NCI-H524 treated with DMSO at 0.1 percent for 48 hours (cell line): ENCODE measurements at regions not wholly inside any gene's neighbourhood (a gene's known extent, or its start where the extent isn't known, plus 50 kb on each side); places are given as distances from the start of the nearest gene placed in this dataset.
A peak's percentile ranks its signal among the peaks of the same experiment; 100 is the strongest.
"Not testable (repeated sequence)": the region's sequence is repeated elsewhere in the genome, so short reads cannot be mapped to it uniquely, and the experiment has no call there.

ENCODE experiments used
- DNase-seq: peaks from one replicate; lab custom pipeline; 2025; lab: John Stamatoyannopoulos, UW

DNA sequence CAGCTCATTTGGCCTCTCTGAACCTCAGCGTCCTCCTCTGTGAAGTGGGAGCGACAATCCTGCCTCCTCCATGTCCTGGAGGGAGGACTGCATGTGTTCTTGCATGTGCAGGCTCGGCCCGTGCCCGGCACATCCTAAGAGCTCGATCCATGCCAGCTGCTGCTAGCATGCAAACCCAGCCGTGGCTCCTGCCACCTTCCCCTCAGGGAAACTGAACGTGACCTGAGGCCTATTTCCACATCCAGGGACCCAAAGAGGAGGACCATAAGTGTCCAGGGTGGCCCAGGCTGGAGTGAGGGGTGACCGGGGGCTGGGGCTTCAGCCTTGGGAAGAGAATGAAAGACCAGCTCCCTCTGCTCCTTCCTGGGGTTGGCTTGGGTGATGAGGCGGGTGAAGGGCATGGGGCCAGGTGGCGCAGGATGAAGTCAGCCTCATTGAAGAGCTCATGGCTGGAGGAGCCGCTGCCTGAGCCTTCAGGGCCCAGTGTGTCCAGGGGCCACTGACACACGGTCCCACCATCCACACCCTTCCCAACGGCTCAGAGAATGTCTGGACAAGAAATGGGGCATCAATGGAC is 115.7 kb upstream of the AKAP13 start:
- not testable (repeated sequence) for DNase-seq

- not testable (repeated sequence) for DNase-seq
These were observed 113.1 kb upstream of the AKAP13 start for GRCh38 chr15:85267158-85267857.

- DNase-seq, result no peak
These were observed 105.9 kb upstream of the AKAP13 start for GRCh38 chr15:85274315-85275050.

GRCh38 chr15:85276508-85276907 is 103.9 kb upstream of the AKAP13 start:
- DNase-seq, result no peak

- DNase-seq, result no peak
These were observed 103.5 kb upstream of the AKAP13 start for GRCh38 chr15:85276921-85277320.

DNA sequence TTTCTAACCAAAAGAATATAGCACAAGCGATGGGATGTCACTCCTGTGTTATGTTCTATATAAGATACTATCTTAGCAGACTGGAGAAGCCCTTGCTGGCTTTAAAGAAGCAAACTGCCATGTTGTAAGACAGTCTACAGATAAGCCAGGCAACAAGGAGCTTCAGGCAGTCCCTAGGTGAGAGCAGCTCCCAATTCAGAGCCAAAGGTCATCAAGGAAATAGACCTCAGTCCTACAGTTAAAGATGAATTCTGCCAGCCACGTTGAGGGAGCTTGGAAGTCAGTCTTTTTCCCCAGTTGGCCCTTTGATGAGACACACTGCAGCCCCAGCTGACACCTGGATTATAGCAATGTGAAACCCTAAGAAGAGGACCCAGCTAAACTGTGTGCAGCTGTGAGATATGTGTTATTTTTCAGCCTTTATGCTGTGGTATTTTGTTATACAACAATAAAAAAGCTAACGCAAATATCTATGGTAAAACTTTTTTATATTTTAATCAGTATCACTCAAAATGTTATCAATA is 102.5 kb upstream of the AKAP13 start:
- no peak for DNase-seq

GRCh38 chr15:85280203-85280602 is 100.2 kb upstream of the AKAP13 start:
- no peak for DNase-seq

GRCh38 chr15:85281293-85281882 is 99.0 kb upstream of the AKAP13 start:
- no peak for DNase-seq

DNA sequence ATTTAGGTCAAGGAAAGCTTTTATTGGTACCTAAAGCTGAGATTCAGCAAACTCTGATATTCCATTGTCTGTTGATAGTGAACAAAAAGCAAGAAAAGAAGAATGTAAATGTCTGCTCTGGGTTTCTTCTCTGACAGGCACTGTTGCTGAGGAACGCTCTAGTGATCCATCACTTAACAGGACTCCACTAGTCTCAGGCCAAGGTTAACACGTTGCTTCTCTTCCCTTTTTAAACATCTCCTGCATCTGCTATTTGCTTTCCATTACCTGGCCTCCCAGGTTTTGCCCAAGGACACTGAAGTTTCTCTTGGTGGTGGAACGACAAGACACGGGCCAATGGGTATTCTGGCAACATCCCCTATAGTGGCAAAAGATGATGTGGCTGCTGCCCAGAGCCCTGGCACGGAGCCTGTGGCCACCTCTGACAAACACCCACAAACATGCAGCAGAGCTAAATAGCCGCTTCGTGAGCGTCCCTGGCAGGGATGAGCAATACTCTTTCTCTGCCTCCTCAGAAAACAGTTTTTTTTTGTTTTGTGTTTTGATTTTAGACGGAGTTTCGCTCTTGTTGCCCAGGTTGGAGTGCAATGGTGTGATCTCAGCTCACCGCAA is 97.8 kb upstream of the AKAP13 start:
- DNase-seq, result no peak

DNA sequence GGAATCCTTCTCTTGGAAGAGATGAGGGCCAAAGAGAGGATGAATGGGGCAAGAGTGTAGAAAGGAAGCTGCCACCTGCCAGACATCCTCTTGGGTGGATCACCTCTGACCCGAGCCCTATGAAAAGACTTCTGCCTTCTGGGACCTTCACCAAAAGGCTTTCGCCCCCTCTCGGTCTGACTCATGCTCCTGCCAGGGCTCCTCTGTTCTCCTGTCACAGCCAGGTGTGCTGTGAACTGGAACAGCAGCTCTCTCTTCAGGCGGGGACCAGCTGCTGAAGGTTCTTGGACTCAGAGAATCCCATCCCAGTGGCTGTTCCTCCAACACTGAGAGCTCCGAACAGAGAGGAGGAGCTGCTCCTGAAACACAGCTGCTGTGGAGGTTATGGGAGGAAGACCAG is 96.6 kb upstream of the AKAP13 start:
- not testable (repeated sequence) for DNase-seq

DNA sequence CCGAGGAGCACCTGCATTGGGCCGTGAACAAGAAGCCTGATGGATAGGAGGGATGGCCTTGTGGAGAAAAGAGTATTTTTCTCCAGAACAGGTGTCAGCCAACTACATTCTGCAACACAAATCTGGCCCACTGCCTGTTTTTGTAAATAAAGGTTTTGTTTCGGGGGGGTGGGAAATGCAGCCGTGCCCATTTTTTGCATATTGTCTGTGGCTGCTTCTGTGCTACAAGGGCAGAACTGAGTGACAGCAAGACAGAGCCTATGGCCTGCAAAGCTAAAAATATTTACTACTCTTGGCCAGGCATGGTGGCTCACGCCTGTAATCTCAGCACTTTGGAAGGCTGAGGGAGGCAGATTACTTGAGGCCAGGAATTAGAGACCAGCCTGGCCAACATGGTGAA is 95.9 kb upstream of the AKAP13 start:
- DNase-seq, result no peak

DNA sequence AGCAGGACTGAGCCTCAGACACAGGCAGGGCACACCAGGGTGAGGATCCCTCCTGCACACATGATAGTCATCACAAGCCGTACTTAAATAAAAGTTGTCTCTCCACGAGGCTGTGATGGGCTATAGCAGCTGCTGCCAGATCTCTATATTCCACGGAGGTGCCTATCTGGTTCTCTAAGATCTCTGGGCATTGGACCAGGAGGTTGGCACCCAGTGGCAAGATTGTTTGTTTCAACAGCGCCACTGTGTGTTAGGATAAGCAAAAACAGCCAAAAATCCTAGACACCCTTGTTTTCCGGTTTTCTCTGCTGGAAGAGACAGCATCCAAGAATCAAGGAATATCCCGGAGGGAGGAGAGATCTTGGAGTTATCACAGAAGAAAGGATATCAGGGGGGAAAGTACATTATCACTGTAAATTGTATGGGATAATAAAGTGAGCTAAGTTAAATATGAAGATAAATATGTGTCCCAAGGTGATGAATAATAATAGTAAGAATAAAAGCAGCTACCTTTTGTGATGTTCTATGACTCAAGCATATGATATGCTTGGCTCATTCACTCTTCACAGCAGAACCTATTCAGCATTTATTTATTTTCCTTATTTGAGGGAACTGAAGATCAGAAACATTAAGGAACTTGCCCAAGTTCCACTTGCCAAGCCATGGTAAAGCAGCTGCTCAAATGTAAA is 90.6 kb upstream of the AKAP13 start:
- DNase-seq, result no peak

DNA sequence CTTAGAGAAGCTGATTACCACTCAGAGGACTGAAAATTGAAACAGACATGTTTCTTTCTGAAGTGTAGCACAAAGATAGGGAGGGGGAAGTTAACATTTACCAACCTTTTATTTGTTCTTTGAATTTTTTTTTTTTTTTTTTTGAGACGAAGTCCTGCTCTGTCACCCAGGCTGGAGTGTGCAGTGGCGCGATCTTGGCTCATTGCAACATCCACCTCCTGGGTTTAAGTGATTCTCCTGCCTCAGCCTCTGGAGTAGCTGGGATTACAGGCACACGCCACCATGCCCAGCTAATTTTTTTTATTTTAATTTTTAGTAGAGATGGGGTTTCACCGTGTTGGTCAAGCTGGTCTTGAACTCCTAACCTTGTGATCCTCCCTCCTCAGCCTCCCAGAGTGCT is 87.8 kb upstream of the AKAP13 start:
- not testable (repeated sequence) for DNase-seq

GRCh38 chr15:85296615-85297402 is 83.6 kb upstream of the AKAP13 start:
- peak; percentile 25 for DNase-seq

- DNase-seq, result no peak
These were observed 82.9 kb upstream of the AKAP13 start for GRCh38 chr15:85297537-85297936.

- no peak for DNase-seq
These were observed 82.0 kb upstream of the AKAP13 start for GRCh38 chr15:85298366-85298765.

DNA sequence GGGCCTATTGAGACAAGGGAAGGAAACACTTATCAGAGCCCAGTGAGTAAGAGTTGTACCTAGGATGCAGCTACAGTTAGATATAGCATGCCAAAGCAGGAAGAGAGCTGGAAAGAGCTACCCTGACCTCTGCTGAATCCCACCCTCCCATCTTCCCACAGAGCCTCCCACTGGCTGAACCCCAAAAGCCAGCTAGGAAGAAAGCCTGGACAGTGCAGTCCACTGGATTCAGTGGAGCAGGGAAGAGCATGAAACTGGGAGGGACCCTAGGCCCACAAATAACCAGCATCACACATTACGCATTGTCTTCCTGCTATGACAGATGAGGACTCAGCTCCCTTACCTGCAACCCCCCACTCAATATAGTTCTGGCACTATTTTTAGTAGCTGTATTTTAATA is 81.5 kb upstream of the AKAP13 start:
- no peak for DNase-seq

DNA sequence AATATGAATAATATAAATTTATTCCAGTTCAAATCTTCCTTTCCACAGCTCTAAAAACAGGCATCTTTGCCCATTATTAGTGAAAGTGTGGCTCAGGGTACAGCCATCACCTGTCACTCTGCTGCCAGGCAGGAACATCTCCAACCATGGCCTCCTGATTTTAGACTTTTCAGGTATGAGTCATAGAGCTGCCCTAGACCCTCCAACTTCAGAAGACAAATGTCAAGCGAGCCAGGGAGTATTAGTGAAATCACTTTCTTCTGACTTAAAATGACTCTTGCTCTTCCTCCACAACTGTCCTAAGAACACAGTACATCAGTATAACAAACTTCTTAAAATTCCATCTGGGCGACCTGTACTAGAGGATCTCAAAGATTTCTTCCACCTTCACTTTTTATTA is 78.1 kb upstream of the AKAP13 start:
- no peak for DNase-seq

- DNase-seq, result no peak
These were observed 75.4 kb upstream of the AKAP13 start for GRCh38 chr15:85305050-85305449.

DNA sequence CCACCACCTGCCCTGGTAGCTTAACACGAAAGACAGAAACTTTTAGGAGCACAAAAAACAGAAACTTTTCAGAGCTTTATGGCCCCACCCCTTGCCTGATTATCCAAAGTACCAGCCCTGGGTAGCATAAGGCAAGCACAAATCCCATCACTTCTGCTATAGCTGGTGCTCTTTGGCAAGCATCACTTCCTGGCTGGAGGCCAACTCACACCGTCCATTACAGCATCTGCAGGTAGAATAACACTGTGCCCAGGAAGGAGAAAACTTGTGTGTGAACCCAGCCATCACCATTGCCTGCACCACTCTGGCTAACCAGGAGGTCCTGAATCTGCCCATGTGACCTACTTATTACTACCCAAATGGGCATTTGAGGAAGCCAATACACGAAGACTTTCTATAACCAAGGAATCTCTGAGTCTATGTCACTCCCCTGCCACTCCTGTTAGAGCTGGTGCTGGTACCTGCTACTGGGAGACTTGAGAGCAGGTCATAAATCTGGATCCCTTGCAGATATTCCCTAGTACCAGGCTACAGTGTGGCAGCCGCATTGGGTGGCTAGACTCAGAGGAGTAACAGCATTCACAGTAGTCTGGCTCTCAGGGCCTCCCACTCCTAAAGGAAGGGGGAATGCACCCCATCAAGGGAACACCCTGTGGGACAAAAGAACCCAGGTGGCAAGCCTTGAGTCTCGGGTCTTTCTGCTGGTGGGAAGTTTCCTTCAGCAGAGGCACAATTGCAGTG is 73.3 kb upstream of the AKAP13 start:
- DNase-seq, result no peak
